HTR-8/SVneo (cell line): ENCODE measurements at regions not wholly inside any gene's neighbourhood (a gene's known extent, or its start where the extent isn't known, plus 50 kb on each side); places are given as distances from the start of the nearest gene placed in this dataset.
"Not testable (repeated sequence)": the region's sequence is repeated elsewhere in the genome, so short reads cannot be mapped to it uniquely, and the experiment has no call there.

Experiments used
- DNase-seq: peaks from one replicate; pipeline ENCODE4 v3.0.0; 2011; ENCODE audit warnings: low spot score, mixed read lengths; ENCODE audit not compliant: insufficient read length
- FAIRE-seq: peaks from 2 replicates; lab custom pipeline; 2011; peaks lifted over from hg19 to GRCh38; lab: Jason Lieb, UNC

GRCh38 chr6:104449918-104450317 is 409.8 kb downstream of the HACE1 start:
- DNase-seq (no peak), FAIRE-seq (no peak)

DNA sequence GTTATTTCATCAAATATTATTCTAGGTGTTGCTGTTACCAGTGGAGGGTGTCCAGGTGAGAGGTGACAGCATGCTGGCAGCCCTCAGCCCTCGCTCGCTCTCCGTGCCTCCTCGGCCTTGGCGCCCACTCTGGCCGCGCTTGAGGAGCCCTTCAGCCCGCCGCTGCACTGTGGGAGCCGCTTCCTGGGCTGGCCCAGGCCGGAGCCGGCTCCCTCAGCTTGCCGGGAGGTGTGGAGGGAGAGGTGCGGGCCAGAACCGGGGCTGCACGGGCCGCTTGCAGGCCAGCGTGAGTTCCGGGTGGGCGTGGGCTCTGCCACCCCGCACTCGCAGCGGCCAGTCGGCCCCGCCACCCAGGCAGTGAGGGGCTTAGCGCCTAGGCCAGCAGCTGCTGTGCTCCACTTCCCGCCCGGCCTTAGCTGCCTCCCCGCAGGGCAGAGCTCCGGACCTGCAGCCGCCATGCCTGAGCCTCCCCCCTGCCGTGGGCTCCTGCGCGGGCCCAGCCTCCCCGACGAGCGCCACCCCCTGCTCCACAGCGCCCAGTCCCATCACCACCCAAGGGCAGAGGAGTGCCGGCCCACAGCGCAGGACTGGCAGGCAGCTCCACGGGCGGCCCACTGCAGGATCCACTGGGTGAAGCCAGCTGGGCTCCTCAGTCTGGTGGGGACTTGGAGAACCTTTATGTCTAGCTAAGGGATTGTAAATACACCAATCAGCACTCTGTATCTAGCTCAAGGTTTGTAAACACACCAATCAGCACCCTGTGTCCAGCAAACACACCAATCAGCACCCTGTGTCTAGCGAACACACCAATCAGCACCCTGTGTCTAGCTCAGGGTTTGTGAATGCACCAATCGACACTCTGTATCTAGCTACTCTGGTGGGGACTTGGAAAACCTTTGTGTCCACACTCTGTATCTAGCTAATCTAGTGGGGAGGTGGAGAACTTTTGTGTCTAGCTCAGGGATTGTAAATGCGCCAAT is 413.3 kb downstream of the HACE1 start:
- FAIRE-seq, DNase-seq: not testable (repeated sequence)

- DNase-seq (no peak), FAIRE-seq (no peak)
Observed at GRCh38 chr6:104434519-104434918, 425.2 kb downstream of the HACE1 start.

DNA sequence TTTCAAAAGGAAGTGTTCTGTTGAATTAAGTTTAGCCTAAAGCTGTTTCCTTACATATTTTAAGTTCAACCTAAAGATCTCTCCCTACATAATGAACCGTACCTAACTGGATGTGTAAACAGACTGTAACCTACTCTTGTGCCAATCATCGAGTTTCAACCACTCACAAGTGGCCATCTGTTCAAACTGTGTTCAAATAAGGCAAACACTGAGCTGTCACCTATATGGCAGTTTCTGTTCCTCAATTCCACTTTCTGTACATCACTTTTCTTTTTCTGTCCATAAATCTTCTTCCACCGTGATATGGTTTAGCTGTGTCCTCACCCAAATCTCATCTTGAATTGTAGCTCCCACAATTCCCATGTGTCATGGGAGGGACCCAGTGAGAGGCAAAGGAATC is 428.6 kb downstream of the HACE1 start:
- no peak for DNase-seq
- no peak for FAIRE-seq

DNA sequence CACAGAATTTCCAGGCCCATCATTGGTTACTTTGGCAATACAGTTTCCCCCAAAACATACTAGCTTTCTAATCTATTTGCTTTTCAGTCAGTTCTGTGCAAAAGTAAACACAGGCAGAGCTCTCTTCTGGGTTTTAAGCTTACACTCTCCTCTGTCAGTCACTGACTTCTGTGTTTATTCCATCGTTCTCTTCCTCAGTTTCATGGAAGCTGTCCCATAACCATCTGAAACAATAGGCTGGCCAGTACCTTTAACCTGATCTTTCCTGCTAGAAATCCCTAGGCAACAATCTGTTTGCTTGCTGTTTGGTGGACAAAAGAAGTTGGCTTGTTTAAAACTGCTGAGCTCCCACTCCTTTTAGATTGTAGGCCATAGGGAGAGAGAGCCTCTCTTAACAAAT is 431.5 kb downstream of the HACE1 start:
- FAIRE-seq (no peak), DNase-seq (no peak)

GRCh38 chr6:104423691-104424090 is 436.0 kb downstream of the HACE1 start:
- DNase-seq (no peak), FAIRE-seq (no peak)

- FAIRE-seq (no peak), DNase-seq (no peak)
Observed at GRCh38 chr6:104421650-104422049, 438.1 kb downstream of the HACE1 start.

DNA sequence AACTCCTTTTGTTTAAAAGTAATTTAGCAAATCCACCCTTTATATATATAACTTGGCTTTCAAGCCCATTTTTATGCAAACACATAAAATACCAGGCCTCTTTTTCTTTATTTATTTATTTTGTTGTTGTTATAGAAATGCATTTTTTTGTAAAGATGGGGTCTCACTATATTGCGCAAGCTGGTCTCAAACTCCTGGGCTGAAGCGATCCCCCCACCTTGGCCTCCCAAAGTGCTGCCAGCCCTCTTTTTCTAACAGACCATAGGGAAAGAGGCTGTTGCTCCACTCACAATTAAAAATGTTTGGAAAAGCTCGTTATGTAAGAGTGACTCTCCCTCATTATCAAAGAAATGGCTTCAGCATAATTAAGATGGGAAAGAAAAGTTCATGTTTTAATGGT is 440.9 kb downstream of the HACE1 start:
- no peak for FAIRE-seq

GRCh38 chr6:104418125-104418524 is 441.6 kb downstream of the HACE1 start:
- no peak for DNase-seq
- no peak for FAIRE-seq

More for the DNA sequence above, 440.9 kb downstream of the HACE1 start:
- DNase-seq = no peak

- no peak for FAIRE-seq
- no peak for DNase-seq
Observed at GRCh38 chr6:104414723-104415122, 445.0 kb downstream of the HACE1 start.

GRCh38 chr6:104413767-104414166 is 446.0 kb downstream of the HACE1 start:
- no peak for DNase-seq
- FAIRE-seq = no peak

- FAIRE-seq (no peak), DNase-seq (no peak)
Observed at GRCh38 chr6:104411302-104411701, 448.4 kb downstream of the HACE1 start.

GRCh38 chr6:104409913-104410312 is 449.8 kb downstream of the HACE1 start:
- FAIRE-seq = no peak

DNA sequence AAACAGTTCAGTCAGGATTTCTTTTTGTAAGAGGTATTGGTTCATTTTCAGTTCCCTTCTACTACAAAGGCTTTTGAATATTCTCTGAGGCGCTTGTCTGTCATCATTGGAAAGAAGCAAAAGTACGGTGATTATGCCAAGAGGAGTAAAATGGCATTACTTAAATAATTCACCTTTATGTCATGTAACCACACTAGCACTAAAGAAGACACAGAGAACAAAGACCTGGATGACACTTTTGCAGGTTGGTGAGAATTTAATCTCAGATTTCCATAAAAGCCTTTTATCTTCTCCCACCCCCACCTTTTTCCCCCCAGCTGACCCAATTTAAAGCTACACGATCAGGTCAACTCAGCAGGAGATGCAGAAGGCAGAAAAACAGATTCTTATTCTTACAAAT is 451.8 kb downstream of the HACE1 start:
- FAIRE-seq = no peak
- no peak for DNase-seq

More at GRCh38 chr6:104409913-104410312, 449.8 kb downstream of the HACE1 start:
- DNase-seq = no peak

- DNase-seq (no peak), FAIRE-seq (no peak)
Observed at GRCh38 chr6:104404377-104404776, 455.3 kb downstream of the HACE1 start.

- FAIRE-seq = no peak
- DNase-seq = no peak
Observed at GRCh38 chr6:104402572-104402971, 457.1 kb downstream of the HACE1 start.

GRCh38 chr6:104401926-104402325 is 457.8 kb downstream of the HACE1 start:
- DNase-seq (no peak), FAIRE-seq (no peak)

GRCh38 chr6:104400844-104401243 is 458.9 kb downstream of the HACE1 start:
- FAIRE-seq (no peak), DNase-seq (no peak)

DNA sequence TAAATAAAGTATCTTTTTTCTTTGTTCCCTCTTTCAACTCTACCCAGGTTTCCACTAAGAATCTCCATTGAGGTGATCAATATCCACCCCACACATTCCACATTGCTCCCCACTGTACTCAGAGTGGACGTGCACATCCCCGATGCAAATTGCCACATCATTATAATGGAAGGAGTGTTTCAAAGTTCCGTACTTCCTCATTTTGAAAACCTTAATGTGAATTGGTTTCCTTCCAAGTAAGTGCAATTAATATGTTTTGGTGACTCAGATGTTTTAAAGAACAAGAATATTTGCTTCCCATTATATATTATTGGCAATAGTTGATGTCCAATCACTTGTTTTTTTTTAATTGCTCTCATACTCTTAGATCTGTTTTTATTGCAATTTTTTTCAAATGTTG is 463.6 kb downstream of the HACE1 start:
- no peak for FAIRE-seq

DNA sequence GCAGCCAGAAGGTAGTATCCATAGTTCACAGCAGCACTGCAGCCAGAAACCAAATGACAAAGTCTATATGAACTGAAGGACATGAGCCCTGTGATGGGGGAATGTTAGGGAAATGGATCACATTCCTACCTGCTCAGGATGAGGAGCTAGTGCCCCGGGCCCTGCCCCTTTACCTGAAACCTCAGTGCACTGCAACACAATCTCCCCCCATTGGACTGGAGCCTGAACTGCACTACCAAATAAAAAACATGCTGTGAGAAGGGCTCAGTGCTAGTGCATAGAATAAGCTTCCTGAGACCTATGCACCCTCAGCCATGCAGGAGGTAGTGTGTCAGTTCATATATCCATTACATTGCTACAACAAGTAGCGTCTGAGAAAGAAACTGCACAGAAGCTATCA is 477.8 kb downstream of the HACE1 start:
- FAIRE-seq (no peak), DNase-seq (no peak)

More for the DNA sequence above, 463.6 kb downstream of the HACE1 start:
- DNase-seq = no peak

DNA sequence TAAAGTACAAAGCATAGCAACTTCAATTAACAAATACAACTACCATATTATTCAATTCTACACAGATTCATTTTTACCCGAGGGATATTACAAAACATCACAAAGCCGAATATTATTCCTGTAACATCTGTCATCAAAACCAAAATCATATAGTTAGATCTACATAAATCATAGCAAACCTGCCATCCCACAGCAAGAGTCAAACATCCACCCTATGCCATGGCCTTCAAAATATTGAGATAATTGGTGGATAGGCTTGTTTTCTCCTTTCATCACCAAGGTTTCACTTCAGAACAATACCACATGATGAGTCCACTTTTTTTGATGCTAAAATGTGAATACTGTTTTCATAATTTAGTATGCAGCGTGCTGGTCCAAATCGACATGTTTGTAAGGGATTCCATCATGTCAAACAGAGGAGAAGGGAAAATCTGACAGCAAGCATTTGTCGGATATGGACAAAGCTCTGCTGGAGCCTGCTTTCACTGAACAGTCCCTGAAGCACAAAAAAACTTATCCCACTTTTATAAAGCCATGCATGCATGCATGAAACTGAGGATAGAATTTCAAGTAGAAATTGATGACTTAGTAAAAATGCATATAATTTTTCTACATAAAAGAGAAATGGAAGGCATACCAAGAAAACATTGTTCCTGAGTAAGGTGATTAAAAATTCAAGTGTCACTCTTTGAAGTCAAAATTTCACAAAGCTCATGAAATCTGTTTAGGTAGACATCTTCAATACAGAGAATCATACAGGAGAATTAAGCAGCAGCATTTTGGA is 494.1 kb downstream of the HACE1 start:
- DNase-seq (no peak), FAIRE-seq (no peak)
